HepG2 (cell line): ENCODE measurements at regions not wholly inside any gene's neighbourhood (a gene's known extent, or its start where the extent isn't known, plus 50 kb on each side); places are given as distances from the start of the nearest gene placed in this dataset.

Source experiments
- FOSL2 ChIP-seq: sonication (generic); formaldehyde crosslinking; IDR thresholded peaks from 2 replicates; pipeline ENCODE4 v1.4.0; 2020; ENCODE audit warnings: missing genetic modification reagents
- SRF ChIP-seq: IDR thresholded peaks from 2 replicates; pipeline ENCODE4 v1.6.1; 2011; ENCODE audit warnings: mild to moderate bottlenecking, low read depth, low read length, moderate library complexity

DNA sequence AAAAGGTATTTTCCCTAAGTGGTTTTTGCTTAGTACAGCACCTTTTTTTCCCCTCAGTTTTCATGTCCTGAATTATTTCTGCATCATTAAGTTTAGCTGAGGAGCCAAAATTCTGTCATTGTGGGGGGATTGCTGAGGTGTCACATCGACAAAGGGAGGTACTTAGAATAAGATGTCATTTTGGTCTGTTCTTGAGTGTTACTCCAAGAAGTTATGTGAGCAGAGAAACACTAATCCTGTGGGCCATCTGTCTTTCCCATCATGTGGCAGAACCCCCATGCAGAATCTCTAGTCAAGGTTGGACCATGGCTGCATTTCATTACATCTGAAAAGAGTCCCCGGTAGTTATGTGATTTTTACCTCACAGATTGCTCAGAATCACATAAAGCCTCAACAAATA lies 167.8 kb upstream of the CENPW start:
- TF ChIP-seq FOSL2 (CRISPR knock-in tag) (no peak), SRF (no peak)
